ENCODE measurements at regions not wholly inside any gene's neighbourhood (a gene's known extent, or its start where the extent isn't known, plus 50 kb on each side); places are given as distances from the start of the nearest gene placed in this dataset.
"Not testable (repeated sequence)": the region's sequence is repeated elsewhere in the genome, so short reads cannot be mapped to it uniquely, and the experiment has no call there.

GRCh38 chr20:59482351-59483187 lies 121.8 kb upstream of the PHACTR3 start:
- no peak for DNase-seq (ENCODE audit: low read depth)
- no peak overlapping the region for H3K4me3 ChIP-seq (ENCODE audit: low read depth, low read length)

GRCh38 chr20:59483481-59483880 lies 120.9 kb upstream of the PHACTR3 start:
- no peak overlapping the region for H3K4me3 ChIP-seq (ENCODE audit: low read depth, low read length)
- DNase-seq (ENCODE audit: low read depth), result no peak

GRCh38 chr20:59484228-59484627 lies 120.1 kb upstream of the PHACTR3 start:
- H3K4me3 ChIP-seq (ENCODE audit: low read depth, low read length), result no peak overlapping the region
- no peak for DNase-seq (ENCODE audit: low read depth)

GRCh38 chr20:59485576-59486454 lies 118.5 kb upstream of the PHACTR3 start:
- no peak overlapping the region for H3K4me3 ChIP-seq (ENCODE audit: low read depth, low read length)
- DNase-seq (ENCODE audit: low read depth), result no peak

- DNase-seq (ENCODE audit: low read depth); H3K4me3 ChIP-seq (ENCODE audit: low read depth, low read length): not testable (repeated sequence)
Observed at GRCh38 chr20:59488459-59488858, 115.9 kb upstream of the PHACTR3 start.

- not testable (repeated sequence) for DNase-seq (ENCODE audit: low read depth); H3K4me3 ChIP-seq (ENCODE audit: low read depth, low read length)
Observed at GRCh38 chr20:59490196-59491004, 113.9 kb upstream of the PHACTR3 start.

GRCh38 chr20:59491884-59492283 lies 112.5 kb upstream of the PHACTR3 start:
- no peak overlapping the region for H3K4me3 ChIP-seq (ENCODE audit: low read depth, low read length)
- no peak for DNase-seq (ENCODE audit: low read depth)

GRCh38 chr20:59493926-59494325 lies 110.4 kb upstream of the PHACTR3 start:
- DNase-seq (ENCODE audit: low read depth), result no peak
- no peak overlapping the region for H3K4me3 ChIP-seq (ENCODE audit: low read depth, low read length)

- DNase-seq (ENCODE audit: low read depth), result no peak
- H3K4me3 ChIP-seq (ENCODE audit: low read depth, low read length), result no peak overlapping the region
Observed at GRCh38 chr20:59495166-59495565, 109.2 kb upstream of the PHACTR3 start.

GRCh38 chr20:59495894-59496510 lies 108.3 kb upstream of the PHACTR3 start:
- DNase-seq (ENCODE audit: low read depth), result no peak
- H3K4me3 ChIP-seq (ENCODE audit: low read depth, low read length), result no peak overlapping the region

- H3K4me3 ChIP-seq (ENCODE audit: low read depth, low read length), result no peak overlapping the region
- no peak for DNase-seq (ENCODE audit: low read depth)
Observed at GRCh38 chr20:59498291-59498690, 106.0 kb upstream of the PHACTR3 start.

- DNase-seq (ENCODE audit: low read depth), result no peak
- no peak overlapping the region for H3K4me3 ChIP-seq (ENCODE audit: low read depth, low read length)
Observed at GRCh38 chr20:59499863-59500262, 104.5 kb upstream of the PHACTR3 start.

GRCh38 chr20:59508729-59509128 lies 95.6 kb upstream of the PHACTR3 start:
- no peak overlapping the region for H3K4me3 ChIP-seq (ENCODE audit: low read depth, low read length)
- no peak for DNase-seq (ENCODE audit: low read depth)

- DNase-seq (ENCODE audit: low read depth), result no peak
- H3K4me3 ChIP-seq (ENCODE audit: low read depth, low read length), result no peak overlapping the region
Observed at GRCh38 chr20:59512651-59513050, 91.7 kb upstream of the PHACTR3 start.

GRCh38 chr20:59514554-59514953 lies 89.8 kb upstream of the PHACTR3 start:
- no peak for DNase-seq (ENCODE audit: low read depth)
- no peak overlapping the region for H3K4me3 ChIP-seq (ENCODE audit: low read depth, low read length)

GRCh38 chr20:59515013-59515905 lies 89.1 kb upstream of the PHACTR3 start:
- DNase-seq (ENCODE audit: low read depth), result no peak
- no peak overlapping the region for H3K4me3 ChIP-seq (ENCODE audit: low read depth, low read length)

GRCh38 chr20:59515906-59516209 lies 88.5 kb upstream of the PHACTR3 start:
- DNase-seq (ENCODE audit: low read depth), result no peak
- no peak overlapping the region for H3K4me3 ChIP-seq (ENCODE audit: low read depth, low read length)

GRCh38 chr20:59518881-59519706 lies 85.2 kb upstream of the PHACTR3 start:
- DNase-seq (ENCODE audit: low read depth), result no peak
- no peak overlapping the region for H3K4me3 ChIP-seq (ENCODE audit: low read depth, low read length)

All from skeletal muscle cell (primary cell).